MM.1S (cell line): ENCODE measurements at regions not wholly inside any gene's neighbourhood (a gene's known extent, or its start where the extent isn't known, plus 50 kb on each side); places are given as distances from the start of the nearest gene placed in this dataset.

ENCODE experiments used
- DNase-seq: peaks from one replicate; pipeline ENCODE4 v3.0.0-alpha.2; 2015
- H2AFZ ChIP-seq: fragments of 300-600 bp; sonication (generic); 2 replicates; pipeline ENCODE4 v1.6.0; 2016; ENCODE audit warnings: antibody characterized with exemption, low read length
- H3F3A ChIP-seq: fragments of 300-600 bp; sonication (generic); 2 replicates; pipeline ENCODE4 v1.6.1; 2016; ENCODE audit warnings: mild to moderate bottlenecking, antibody characterized with exemption, low read length, moderate library complexity, mixed read lengths; ENCODE audit not compliant: insufficient read depth
- H3K27ac ChIP-seq: fragments of 300-600 bp; sonication (generic); 2 replicates; pipeline ENCODE4 v1.5.1; 2016; ENCODE audit warnings: mild to moderate bottlenecking, low read length
- H3K27me3 ChIP-seq: fragments of 300-600 bp; sonication (generic); replicated peaks from 2 replicates; pipeline ENCODE4 v1.6.0; 2016; ENCODE audit warnings: low read length; ENCODE audit not compliant: insufficient read depth
- H3K36me3 ChIP-seq: fragments of 300-600 bp; sonication (generic); replicated peaks from 2 replicates; pipeline ENCODE4 v1.6.1; 2016; ENCODE audit warnings: mild to moderate bottlenecking, low read length, mixed read lengths; ENCODE audit not compliant: insufficient read depth
- H3K4me1 ChIP-seq: fragments of 300-600 bp; sonication (generic); 2 replicates; pipeline ENCODE4 v1.6.1; 2016; ENCODE audit warnings: low read length, mixed read lengths
- H3K4me2 ChIP-seq: fragments of 300-600 bp; sonication (generic); 2 replicates; pipeline ENCODE4 v1.6.0; 2016; ENCODE audit warnings: low read depth, low read length
- H3K4me3 ChIP-seq: fragments of 300-600 bp; sonication (generic); 2 replicates; pipeline ENCODE4 v1.5.1; 2016; ENCODE audit warnings: low read length, mixed read lengths
- H3K79me2 ChIP-seq: fragments of 300-600 bp; sonication (generic); 2 replicates; pipeline ENCODE4 v1.6.1; 2016; ENCODE audit warnings: mixed run types, low read length, mixed read lengths
- H3K9ac ChIP-seq: fragments of 300-600 bp; sonication (generic); 2 replicates; pipeline ENCODE4 v1.6.1; 2016; ENCODE audit warnings: low read length, mixed read lengths
- H3K9me2 ChIP-seq: fragments of 300-600 bp; sonication (generic); replicated peaks from 2 replicates; pipeline ENCODE4 v1.6.1; 2016; ENCODE audit warnings: mild to moderate bottlenecking, low read length, mixed read lengths; ENCODE audit not compliant: insufficient read depth
- H3K9me3 ChIP-seq: fragments of 300-600 bp; sonication (generic); replicated peaks from 2 replicates; pipeline ENCODE4 v1.6.1; 2016; ENCODE audit warnings: mild to moderate bottlenecking, low read length, mixed read lengths; ENCODE audit not compliant: insufficient read depth
- H4K20me1 ChIP-seq: fragments of 300-600 bp; sonication (generic); 2 replicates; pipeline ENCODE4 v1.6.1; 2016; ENCODE audit warnings: mild to moderate bottlenecking, low read length, moderate library complexity, mixed read lengths; ENCODE audit not compliant: insufficient read depth
- CTCF ChIP-seq: fragments of 300-600 bp; sonication (generic); IDR thresholded peaks from 2 replicates; pipeline ENCODE4 v1.5.1; 2016; ENCODE audit warnings: antibody characterized with exemption, low read length, mixed read lengths
- EZH2 ChIP-seq: fragments of 300-600 bp; sonication (generic); optimal IDR thresholded peaks from 2 replicates; pipeline ENCODE3; 2017; ENCODE audit warnings: low read depth, mild to moderate bottlenecking, antibody characterized with exemption, low read length, mixed read lengths
- EZH2phosphoT487 ChIP-seq: fragments of 300-600 bp; sonication (generic); IDR thresholded peaks from 2 replicates; pipeline ENCODE4 v1.6.1; 2018; ENCODE audit warnings: antibody characterized with exemption, low read length

- no peak overlapping the region for H3K4me2 ChIP-seq
These were observed 103.3 kb upstream of the RASA1 start for GRCh38 chr5:87164409-87164808.

GRCh38 chr5:87169300-87169991, 98.2 kb upstream of the RASA1 start:
- no peak for TF ChIP-seq CTCF
- no peak for TF ChIP-seq EZH2
- TF ChIP-seq EZH2phosphoT487 = no peak
- Histone ChIP-seq H3K9ac (no peak overlapping the region), H3K4me2 (no peak overlapping the region), H3K9me2 (no peaks in the 10 kb centered on the region; the same call in 1 of the 2 replicates), H3K27ac (no peak overlapping the region; the same call in 1 of the 2 replicates), H3K36me3 (no peaks in the 10 kb centered on the region), H3K9me3 (no peaks in the 10 kb centered on the region), H3F3A (no peaks in the 10 kb centered on the region; the same call in 1 of the 2 replicates), H3K27me3 (no peaks in the 10 kb centered on the region), H3K4me1 (peaks cover 6% of the 10 kb centered on the region; the same call in 1 of the 2 replicates), H2AFZ (no peak overlapping the region), H3K4me3 (no peak overlapping the region), H4K20me1 (no peaks in the 10 kb centered on the region), H3K79me2 (no peaks in the 10 kb centered on the region)
- DNase-seq = peak; percentile 72

More at GRCh38 chr5:87164409-87164808, 103.3 kb upstream of the RASA1 start:
- no peak overlapping the region for H3K9ac ChIP-seq
- no peaks in the 10 kb centered on the region; the same call in 1 of the 2 replicates for H3F3A ChIP-seq
- no peaks in the 10 kb centered on the region for H3K27me3 ChIP-seq
- no peak for DNase-seq
- H3K4me1 ChIP-seq = peaks cover 4% of the 10 kb centered on the region; the same call in 1 of the 2 replicates
- no peaks in the 10 kb centered on the region for H3K9me3 ChIP-seq
- no peaks in the 10 kb centered on the region for H3K79me2 ChIP-seq
- no peak overlapping the region for H3K4me3 ChIP-seq
- TF ChIP-seq CTCF = no peak
- no peak for TF ChIP-seq EZH2
- no peak for TF ChIP-seq EZH2phosphoT487
- no peak overlapping the region for H3K27ac ChIP-seq
- no peaks in the 10 kb centered on the region for H4K20me1 ChIP-seq
- H3K9me2 ChIP-seq = 0 out of 2 replicates have a peak, but pooled peaks cover 2% of the 10 kb centered on the region
- no peak overlapping the region for H2AFZ ChIP-seq
- H3K36me3 ChIP-seq = no peaks in the 10 kb centered on the region

GRCh38 chr5:87170799-87171198, 96.9 kb upstream of the RASA1 start:
- Histone ChIP-seq H3K4me1 (peaks cover 6% of the 10 kb centered on the region; the same call in 1 of the 2 replicates), H2AFZ (no peak overlapping the region), H3K36me3 (no peaks in the 10 kb centered on the region), H3K27ac (no peak overlapping the region), H3K9me2 (no peaks in the 10 kb centered on the region; the same call in 1 of the 2 replicates), H3F3A (no peaks in the 10 kb centered on the region; the same call in 1 of the 2 replicates), H4K20me1 (no peaks in the 10 kb centered on the region), H3K4me3 (no peak overlapping the region), H3K27me3 (no peaks in the 10 kb centered on the region), H3K79me2 (no peaks in the 10 kb centered on the region), H3K9me3 (no peaks in the 10 kb centered on the region), H3K9ac (no peak overlapping the region), H3K4me2 (no peak overlapping the region)
- TF ChIP-seq EZH2phosphoT487 (no peak), EZH2 (no peak), CTCF (no peak)
- DNase-seq = no peak
